Stimulated activated CD4-positive, alpha-beta T cell treated with anti-CD3 and anti-CD28 coated beads, Interleukin-15, amount 100 ng/mL, for 24 hours (primary cell): ENCODE measurements at regions not wholly inside any gene's neighbourhood (a gene's known extent, or its start where the extent isn't known, plus 50 kb on each side); places are given as distances from the start of the nearest gene placed in this dataset.

ENCODE experiments used
- DNase-seq: peaks from one replicate; pipeline ENCODE4 v3.0.0-alpha.2; 2020

DNA sequence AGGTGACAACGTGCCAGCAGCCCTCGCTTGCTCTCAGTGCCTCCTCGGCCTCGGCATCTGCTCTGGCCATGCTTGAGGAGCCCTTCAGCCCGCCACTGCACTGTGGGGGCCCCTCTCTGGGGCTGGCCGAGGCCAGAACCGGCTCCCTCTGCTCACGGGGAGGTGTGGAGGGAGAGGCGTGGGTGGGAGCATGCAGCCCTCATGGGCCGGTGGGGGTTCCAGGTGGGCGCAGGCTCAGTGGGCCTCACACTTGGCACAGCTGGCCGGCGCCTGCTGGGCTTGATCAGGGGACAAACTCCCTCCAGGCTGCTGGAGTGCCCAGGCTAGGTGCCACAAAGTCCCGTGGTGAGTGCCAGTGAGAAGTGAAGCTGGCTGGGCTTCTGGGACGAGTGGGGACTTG, 566.6 kb upstream of the ID4 start:
- no peak for DNase-seq

DNA sequence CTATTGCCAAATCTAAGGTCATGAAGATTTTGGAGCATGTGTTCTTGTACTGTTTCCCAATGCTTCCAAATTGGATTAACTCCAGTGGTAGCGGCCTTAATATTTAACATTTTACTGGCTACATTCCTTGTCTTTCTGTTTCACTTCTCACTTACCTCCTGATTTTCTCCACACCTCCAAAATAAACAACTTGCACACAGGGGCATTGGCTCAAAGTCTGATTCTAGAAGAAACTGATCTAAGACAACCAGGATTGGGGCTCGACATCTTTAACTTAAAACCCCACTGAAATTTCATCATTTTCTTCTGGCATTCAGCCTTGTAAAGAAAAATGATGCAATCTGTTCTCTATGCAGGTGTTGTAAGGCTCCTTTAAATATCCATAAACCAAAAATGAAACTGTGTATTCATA, 557.9 kb upstream of the ID4 start:
- no peak for DNase-seq

DNA sequence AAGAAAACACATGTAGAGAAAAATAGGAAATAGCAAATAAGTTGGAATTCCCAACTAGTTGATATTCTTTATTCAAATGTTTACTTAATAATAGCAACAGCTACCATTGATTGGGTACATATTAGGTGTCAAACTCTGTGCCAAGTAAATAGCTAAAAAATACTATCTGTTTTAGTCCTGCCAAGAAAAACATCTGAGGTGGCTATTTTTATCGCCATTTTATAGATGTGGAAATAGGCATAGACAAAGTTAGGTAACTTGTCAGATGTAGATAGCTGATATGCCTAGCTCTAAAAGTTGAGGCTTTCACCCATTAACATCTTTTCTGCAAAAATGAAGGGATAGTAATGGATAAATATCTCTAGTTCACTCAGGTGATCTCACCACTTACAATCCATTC, 549.2 kb upstream of the ID4 start:
- no peak for DNase-seq

DNA sequence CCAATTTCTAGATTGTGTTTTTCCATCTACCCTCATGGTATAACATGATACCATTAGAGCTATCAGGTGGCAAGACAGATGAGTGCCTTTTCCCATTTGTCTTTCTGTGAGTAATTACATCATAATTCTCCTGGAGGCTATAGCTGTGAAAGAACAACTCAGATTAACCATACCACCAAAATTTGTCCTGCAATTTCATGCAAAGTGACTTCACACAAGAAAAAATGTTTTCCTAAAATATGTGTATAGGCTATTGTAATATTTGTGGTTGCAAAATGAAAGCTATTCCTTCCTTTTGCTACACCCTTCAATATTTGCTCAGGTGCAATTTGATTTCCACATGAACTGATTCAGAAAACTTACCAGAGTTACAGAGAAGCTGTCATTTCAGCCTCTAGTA, 547.7 kb upstream of the ID4 start:
- DNase-seq: no peak

DNA sequence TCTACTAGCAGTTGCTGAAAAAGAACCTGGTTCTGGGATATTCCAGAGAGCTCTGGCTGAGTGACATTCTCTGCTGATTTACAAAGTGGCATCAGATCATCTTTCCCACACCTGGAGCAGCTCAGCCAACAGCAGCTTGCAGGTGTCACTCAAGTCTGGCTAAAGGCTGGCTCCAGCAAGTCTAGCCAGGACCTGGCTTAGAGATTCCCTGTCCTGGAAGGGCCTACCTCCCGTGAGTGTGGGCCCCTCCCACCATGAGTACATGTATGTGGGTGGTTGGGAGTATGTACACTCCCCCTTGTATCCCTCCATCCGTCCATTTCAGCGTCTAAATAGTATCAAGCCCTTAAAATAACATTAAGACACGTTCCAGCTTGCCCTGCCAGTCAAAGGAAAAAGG, 539.3 kb upstream of the ID4 start:
- DNase-seq: no peak

DNA sequence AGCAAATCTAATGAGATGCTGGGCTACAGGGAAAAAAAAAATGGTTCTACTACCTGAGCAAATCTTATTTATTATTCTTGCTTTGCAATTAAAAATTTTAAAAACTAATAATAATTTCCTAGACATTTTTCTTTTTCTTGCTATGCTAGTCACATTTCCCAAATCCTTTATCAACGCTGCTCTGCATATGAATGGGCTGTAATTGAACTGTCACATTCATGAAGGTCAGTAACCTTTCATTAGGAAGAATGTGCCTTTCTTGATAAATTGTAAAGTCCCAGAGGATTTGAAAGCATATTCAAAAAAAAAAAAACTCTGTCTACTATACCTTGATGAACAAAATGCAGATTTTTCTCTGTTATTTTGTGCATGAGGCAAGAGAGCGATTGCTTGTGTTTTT, 538.7 kb upstream of the ID4 start:
- DNase-seq: no peak

DNA sequence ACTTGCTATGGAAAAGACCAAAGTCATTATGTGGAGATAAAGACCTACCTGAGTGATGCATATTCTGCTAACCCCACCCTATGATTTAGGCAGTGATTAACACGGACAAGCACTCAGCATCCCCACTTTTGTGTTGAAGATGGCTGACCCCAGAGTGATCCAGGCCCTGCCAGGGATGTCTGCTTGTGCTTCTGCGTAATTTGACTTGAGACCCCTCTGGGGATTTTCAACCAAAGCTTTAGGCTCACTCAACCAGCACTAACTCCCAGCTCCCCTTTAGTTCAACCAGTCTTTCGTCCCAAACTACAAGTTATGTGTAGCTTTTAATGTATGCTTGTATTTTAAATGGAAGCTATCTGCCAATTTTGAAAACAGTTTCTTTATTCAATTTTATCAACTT, 538.0 kb upstream of the ID4 start:
- no peak for DNase-seq

DNA sequence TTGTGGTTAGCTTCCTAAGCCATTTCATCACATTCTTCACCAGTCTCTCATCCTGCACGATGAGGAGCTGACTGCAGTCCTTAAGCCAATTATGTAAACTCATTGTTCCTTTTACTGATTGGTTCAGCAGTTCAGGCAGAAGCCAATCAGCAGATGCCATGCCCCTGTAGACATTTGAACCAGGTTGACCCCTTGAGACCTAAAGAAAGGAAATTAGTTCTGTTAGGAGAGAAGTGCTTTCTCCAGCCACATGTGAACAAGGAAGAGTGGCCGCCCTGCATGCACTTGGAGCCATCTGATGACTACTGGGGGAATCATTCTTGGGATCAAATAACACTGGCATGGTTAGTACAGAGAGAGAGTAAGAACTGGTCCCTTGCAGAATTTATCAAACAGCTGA, 535.2 kb upstream of the ID4 start:
- DNase-seq: no peak

DNA sequence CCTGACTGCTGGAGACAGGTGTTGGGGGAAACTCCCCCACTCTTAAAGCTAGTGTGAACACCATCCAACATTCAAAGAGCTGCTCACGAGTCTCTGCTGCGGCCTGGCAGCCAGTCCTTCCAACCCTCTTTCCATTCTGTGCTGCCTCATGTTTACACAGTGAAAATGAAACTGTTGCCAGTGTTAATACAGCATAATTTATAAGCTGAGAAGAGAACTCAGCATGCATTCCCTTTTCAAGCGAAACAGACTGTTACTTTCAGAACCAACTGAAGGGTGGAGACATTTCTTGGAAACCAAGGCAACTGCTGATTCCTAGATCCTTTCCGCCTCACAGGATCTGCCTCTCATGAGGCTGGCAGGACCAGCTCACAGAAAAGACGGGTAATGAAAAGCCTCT, 533.8 kb upstream of the ID4 start:
- no peak for DNase-seq

DNA sequence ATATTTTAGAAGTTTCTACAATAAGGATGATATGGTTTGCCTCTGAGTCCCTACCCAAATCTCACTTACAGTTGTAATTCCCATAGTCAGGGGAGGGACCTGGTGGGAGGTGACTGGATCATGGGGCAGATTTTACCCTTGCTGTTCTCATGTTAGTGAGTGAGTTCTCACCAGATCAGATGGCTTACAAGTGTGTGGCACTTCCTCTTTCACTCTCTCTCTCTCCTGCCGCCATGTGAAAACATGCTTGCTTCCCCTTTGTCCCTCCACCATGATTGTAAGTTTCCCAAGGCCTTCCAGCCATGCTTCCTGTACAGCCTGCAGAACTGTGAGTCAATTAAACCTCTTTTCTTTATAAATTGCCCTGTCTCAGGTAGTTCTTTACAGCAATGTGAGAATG, 527.5 kb upstream of the ID4 start:
- no peak for DNase-seq

DNA sequence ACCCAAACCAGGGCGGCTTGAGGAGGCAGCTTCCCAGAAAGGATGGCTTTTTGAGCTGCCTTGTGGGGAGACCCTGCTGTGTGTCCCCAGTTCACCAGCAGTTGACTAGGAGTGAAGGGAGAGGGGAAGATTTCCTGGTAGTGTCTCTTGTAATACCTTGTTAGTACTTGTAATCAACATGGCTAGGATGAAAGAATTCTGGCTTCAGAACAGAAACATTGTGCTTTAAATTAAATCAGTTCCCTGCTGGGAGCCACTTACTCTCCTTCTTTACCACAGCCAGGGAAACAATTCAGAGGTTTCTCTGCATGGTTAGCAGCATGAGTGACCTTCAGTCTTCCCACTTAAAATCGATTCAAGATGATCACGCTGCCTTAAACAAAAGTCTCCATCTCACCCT, 525.4 kb upstream of the ID4 start:
- no peak for DNase-seq

DNA sequence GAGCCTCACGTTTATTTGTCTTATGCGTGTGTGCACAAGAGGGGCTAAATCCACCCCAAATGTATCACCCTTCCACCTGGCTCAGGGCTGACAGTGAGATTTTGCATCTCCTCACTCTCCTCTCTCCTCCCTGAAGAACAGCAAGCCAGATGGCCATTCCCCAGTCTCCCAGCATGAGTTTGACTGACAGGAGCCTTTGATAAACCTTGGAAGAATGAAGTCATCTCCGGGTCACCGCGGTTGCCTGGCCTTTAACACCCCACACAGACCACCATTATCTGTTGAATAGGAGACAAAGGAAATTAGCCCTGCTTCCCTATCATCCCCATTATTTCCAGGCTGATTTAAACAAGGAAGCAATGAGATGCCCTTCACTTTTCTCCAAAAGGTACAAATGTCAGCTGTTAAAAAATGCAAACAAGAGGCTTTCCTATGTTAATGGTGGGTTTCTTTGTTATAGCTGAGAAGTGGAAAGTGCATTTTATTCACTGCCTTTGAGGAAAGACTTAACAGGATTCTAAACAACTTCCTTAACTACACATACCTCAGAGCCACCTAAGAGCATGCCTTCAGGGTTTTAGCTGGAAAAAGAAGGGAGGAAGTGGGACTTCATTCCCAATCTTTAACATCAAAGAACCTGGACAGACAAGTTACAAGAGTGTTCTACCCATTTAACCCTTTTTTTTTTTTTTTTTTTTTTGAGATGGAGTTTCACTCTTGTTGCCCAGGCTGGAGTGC, 524.8 kb upstream of the ID4 start:
- no peak for DNase-seq

DNA sequence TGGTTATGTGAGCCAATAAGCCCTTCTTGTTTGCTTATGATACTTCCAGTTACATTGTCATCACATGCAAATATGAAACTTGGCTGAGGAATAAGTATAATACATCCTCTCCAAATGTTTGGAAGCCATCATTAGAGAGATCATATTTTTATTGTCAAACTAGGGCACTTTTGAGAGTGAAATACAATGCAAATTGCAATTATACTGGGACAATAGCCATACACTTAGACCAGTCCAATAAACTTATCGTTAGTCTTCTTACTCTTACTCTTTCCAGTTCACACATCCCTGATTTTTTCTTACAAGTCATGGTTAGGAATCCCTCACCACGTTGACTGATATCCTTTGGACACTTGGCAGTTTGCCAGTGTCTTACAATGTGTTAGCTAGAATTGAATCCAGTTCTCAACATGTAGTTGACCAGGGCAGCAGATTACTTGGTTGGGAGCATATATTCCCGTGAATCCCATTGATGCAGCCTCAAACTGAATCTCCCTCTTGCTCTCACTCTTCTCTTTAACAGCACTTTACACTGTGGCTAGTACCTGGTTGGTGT, 519.7 kb upstream of the ID4 start:
- DNase-seq: no peak

DNA sequence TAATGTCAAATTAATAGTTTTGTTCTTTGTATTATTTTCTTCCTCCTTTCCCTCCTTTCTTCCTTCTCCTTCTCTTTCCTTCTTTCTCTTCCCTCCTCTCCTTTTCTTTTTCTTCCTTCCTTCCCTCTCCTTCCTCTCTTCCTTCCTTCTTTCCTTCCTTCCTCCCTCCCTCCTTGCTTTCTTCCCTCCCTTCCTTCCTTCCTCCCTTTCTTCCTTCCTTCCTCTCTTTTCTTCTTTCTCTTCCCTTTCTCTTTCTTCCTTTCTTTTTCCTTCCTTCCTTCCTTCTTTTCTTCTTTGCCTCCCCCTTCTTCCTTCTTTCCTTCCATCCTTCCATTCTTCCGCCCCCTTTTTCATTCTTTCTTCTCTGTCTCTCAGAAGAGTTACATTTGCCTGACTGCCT, 518.2 kb upstream of the ID4 start:
- no peak for DNase-seq

DNA sequence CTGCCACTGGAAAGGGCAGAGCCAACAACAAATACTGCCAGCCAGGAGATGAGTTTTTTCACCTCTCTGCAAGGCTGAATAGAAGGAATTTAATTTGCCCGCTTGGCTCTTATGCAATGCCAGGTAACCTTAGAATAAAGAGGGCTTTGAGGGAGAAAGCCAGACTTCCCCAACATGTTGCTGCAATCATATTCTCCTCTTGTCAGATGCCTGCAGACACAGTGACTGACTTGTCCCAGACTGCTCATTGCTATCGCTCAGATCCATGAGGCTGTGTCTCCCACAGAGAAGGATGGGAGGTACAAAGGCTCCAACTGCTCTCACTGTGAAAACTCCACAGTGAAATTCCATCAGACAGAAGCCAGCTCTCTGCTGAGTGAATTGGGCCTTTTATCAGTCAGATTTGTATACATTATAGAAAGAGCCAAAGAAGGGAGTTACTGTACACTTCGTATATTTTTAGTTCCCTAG, 517.0 kb upstream of the ID4 start:
- no peak for DNase-seq

DNA sequence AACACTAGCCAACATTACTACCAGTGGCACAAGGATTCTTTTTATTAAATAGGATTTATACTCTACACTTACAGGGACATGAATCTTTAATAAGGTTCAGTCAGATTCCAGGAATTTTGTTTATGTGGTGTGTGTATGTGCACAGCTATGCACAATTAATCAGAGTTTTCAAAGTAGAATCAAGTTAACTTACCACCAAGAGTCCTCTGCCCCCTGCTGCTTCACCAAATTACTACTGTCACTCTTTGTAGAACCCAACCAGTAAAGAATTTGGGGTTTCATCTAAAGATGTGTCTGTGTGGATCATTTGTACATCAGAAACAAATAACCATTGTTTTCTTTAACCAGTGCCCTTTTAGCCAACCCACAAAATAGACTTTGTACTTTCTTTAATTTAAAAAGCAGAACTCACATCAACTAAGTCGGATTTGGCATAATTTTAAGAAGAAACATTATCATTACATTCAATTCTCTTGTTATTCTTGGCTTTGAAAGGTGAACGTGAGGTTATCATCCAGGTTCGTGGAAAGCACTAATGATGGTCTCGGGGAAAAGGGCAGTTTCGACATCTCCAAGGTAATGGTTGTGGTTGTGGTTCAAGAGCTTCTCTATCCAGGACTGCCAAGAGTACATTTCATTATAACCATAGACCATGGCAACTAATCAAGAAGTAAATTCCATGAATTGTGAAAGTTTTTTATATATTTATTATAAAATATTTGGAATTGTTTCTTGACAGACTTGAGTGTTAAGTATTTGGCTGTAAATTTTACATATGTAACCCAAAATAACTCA, 514.3 kb upstream of the ID4 start:
- no peak for DNase-seq

DNA sequence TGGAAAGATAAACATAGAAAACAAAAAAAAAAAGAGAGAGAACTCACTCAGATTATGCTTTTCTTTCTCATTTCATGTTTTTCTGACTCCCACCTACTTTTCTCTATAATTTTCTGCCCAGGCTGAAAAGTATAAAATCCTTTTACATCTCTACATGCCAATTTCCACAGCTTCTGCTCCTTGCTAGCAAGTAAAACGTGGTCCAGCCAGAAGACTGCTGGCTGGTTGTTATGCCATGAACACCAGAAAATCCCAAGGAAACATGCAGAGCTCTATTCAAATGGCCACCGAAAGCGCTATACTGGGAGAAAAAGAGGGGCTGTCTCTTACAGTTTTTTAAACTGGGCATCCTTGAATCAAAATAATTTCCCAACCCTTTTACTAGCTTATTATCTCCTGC, 512.8 kb upstream of the ID4 start:
- DNase-seq: no peak

DNA sequence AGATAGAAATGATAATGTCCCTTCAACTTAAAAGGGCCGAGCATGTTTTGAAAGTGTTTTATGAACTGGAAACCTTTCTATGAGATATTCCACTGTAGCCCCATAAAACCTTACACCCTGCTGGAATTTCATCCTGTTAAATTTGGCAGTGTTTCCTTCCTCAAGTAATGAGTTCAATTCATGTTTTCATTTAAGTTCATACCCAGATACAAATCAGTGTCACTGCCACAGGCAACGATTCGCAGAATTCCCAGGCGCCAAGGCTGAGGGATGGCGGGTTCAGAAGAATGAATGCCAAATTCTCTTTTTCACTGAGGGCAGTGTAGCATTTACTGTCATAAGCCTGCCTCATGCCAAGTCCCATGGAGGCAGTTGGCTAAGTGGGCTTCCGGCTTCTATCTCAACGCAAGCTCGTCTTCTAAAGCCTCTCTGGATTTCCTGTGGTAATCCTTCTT, 511.8 kb upstream of the ID4 start:
- no peak for DNase-seq

DNA sequence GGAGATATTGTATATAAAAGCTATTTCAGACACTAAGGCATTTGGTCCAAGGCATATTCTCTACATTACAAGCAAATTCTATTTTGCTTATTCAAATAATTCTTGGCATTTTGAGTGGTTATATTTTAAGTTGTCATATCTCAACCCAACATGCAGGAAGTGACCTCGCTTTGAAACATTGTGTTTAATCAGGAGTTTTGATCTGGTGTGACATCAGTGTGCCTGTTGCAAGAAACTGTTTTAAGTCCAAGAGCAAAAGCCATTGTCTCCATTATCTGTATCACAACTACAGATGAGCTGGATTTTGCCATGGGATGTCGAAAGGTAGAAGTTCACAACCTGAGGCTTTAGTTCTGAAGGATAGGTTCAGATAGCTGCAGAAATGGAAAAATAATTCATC, 509.9 kb upstream of the ID4 start:
- no peak for DNase-seq

DNA sequence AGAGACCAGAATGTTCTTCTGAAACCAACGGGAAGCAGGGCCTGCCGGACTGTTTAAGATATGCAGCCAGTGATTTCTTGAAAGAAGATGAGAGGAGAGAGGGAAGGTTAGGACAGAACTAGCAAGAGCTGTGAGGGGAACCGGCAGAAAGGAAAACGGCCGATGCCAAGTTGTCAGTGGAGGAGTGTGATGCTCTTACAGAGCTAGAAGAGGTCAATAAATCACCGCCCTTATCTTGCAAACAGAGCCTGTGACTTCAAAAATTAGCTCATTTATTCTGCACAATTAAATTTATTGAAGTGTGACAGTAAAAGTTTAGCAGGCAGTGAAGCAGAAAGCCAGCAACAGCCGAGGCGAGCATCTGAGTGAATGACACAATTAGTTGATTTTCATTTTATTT, 509.5 kb upstream of the ID4 start:
- no peak for DNase-seq

DNA sequence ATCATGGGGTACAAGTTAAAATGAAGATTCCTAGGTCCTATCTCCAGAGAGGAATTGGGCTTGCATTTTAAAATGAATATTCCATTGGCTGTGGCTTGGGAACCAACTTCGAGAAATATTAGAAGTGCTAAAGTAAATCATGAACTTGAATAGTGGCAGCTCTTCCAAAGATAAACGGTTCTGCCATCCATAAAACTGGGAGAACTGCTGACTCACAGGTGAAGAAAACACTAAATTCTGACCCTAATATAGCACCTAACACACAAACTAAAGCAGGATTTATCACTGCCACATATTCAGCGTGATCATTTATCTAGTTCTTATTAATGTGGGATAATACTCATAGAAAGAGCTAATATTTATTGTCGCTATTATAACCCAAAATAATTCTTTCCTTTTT, 508.1 kb upstream of the ID4 start:
- DNase-seq: no peak

DNA sequence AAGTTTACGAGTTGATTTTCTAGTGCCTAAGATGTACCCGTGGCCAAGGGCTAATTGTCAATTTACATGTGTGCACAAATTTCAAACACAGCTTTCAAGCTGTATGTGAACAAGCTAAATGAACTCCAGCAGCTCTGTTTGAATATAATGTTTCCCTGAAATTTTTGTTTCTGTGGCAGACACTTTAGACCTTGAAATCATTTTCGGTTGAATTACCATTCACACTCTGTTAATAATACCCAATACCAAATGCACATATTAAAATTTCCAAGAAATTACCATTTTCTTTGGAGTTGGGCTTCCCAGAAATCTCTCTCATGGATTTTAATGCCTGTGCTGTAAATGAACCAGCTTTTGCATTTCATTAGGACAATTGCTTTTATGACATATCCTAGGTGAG, 506.1 kb upstream of the ID4 start:
- no peak for DNase-seq

DNA sequence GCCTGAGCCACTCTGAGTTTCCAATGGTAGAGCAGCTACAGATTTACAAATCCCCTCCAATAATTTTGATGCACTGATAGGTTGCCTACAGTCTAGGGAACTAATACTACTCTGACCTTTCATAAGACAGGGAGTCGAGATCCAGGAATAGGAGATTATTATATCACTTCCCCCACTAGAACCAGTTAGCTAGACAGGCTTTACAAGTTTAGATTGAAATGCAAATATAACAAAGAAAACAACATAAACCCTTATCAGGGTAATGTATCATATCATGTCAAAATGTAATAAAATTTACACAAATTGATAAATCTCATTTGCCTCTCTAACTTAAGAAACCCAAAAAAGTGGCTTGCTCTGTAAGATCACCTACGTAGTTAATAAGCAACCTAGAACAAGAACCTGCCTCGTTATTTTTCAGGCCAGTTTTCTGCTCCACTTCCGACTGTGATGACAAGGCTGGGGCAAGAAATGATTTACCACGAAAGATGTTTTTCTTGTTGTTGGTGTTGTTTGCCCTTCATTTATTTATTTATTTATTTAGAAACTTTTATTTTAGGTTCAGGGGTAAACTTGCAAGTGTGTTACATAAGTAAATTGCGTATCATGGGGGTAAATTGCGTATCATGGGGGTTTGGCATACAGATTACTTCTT, 504.2 kb upstream of the ID4 start:
- no peak for DNase-seq

DNA sequence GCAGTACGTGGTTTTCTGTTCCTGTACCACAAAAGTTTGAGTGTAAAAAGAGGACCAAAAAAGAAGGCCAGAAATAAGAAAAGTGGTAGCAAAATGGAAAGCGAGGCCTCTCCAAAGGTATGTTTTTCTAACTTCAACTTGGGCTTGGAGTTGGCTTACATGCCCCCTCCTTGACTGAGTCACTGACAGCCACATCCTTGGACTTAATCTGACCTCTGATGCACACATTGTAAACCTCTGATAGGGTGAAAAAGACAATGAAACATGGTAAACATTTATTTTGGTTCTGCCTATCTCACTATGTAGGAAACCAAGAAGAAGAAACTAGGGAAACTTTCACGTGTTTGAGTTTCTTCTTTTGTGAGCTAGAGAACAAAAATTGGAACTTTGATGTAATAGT, 503.2 kb upstream of the ID4 start:
- DNase-seq: no peak
